ENCODE measurements at regions not wholly inside any gene's neighbourhood (a gene's known extent, or its start where the extent isn't known, plus 50 kb on each side); places are given as distances from the start of the nearest gene placed in this dataset.
"Not testable (repeated sequence)": the region's sequence is repeated elsewhere in the genome, so short reads cannot be mapped to it uniquely, and the experiment has no call there.

- DNase-seq: no peak
These were observed 969.8 kb upstream of the ADGRL4 start for GRCh38 chr1:79976287-79976686.

- DNase-seq: no peak
These were observed 968.1 kb upstream of the ADGRL4 start for GRCh38 chr1:79974659-79975058.

GRCh38 chr1:79969886-79970285, 963.4 kb upstream of the ADGRL4 start:
- no peak for DNase-seq

GRCh38 chr1:79966438-79966837, 959.9 kb upstream of the ADGRL4 start:
- no peak for DNase-seq

- DNase-seq: no peak
These were observed 953.1 kb upstream of the ADGRL4 start for GRCh38 chr1:79959635-79960034.

GRCh38 chr1:79955966-79956365, 949.4 kb upstream of the ADGRL4 start:
- DNase-seq: no peak

- DNase-seq: no peak
These were observed 944.0 kb upstream of the ADGRL4 start for GRCh38 chr1:79950511-79950910.

GRCh38 chr1:79945391-79945790, 938.9 kb upstream of the ADGRL4 start:
- DNase-seq: no peak

- DNase-seq: no peak
These were observed 922.8 kb upstream of the ADGRL4 start for GRCh38 chr1:79929356-79929755.

- DNase-seq: no peak
These were observed 922.4 kb upstream of the ADGRL4 start for GRCh38 chr1:79928901-79929300.

- no peak for DNase-seq
These were observed 914.6 kb upstream of the ADGRL4 start for GRCh38 chr1:79920960-79921669.

GRCh38 chr1:79914896-79915295, 908.4 kb upstream of the ADGRL4 start:
- DNase-seq: no peak

GRCh38 chr1:79912813-79913212, 906.3 kb upstream of the ADGRL4 start:
- no peak for DNase-seq

- DNase-seq: no peak
These were observed 896.8 kb upstream of the ADGRL4 start for GRCh38 chr1:79903321-79903720.

- DNase-seq: no peak
These were observed 895.9 kb upstream of the ADGRL4 start for GRCh38 chr1:79902418-79902817.

GRCh38 chr1:79899914-79900313, 893.4 kb upstream of the ADGRL4 start:
- no peak for DNase-seq

- no peak for DNase-seq
These were observed 889.6 kb upstream of the ADGRL4 start for GRCh38 chr1:79896140-79896539.

GRCh38 chr1:79895573-79895972, 889.0 kb upstream of the ADGRL4 start:
- no peak for DNase-seq

GRCh38 chr1:79894129-79894528, 887.6 kb upstream of the ADGRL4 start:
- not testable (repeated sequence) for DNase-seq

- DNase-seq: no peak
These were observed 880.5 kb upstream of the ADGRL4 start for GRCh38 chr1:79887059-79887458.

GRCh38 chr1:79885101-79885500, 878.6 kb upstream of the ADGRL4 start:
- no peak for DNase-seq

GRCh38 chr1:79877086-79877485, 870.6 kb upstream of the ADGRL4 start:
- DNase-seq: no peak

- DNase-seq: no peak
These were observed 868.7 kb upstream of the ADGRL4 start for GRCh38 chr1:79875187-79875586.

- DNase-seq: no peak
These were observed 867.8 kb upstream of the ADGRL4 start for GRCh38 chr1:79874289-79874688.

- DNase-seq: no peak
These were observed 852.9 kb upstream of the ADGRL4 start for GRCh38 chr1:79859212-79859948.
